GM21576 (cell line): ENCODE measurements at regions not wholly inside any gene's neighbourhood (a gene's known extent, or its start where the extent isn't known, plus 50 kb on each side); places are given as distances from the start of the nearest gene placed in this dataset.
"Not testable (repeated sequence)": the region's sequence is repeated elsewhere in the genome, so short reads cannot be mapped to it uniquely, and the experiment has no call there.

ENCODE experiments used
- ATAC-seq: cut with Tn5 transposase; IDR thresholded peaks from one replicate; pipeline ENCODE4 v1.9.1; 2021; ENCODE audit warnings: mild to moderate bottlenecking, moderate library complexity; ENCODE audit not compliant: unreplicated experiment

- ATAC-seq = no peak
These were observed 210.8 kb upstream of the LINGO1 start for GRCh38 chr15:77843546-77843945.

GRCh38 chr15:77840991-77841775 is 208.5 kb upstream of the LINGO1 start:
- no peak for ATAC-seq

DNA sequence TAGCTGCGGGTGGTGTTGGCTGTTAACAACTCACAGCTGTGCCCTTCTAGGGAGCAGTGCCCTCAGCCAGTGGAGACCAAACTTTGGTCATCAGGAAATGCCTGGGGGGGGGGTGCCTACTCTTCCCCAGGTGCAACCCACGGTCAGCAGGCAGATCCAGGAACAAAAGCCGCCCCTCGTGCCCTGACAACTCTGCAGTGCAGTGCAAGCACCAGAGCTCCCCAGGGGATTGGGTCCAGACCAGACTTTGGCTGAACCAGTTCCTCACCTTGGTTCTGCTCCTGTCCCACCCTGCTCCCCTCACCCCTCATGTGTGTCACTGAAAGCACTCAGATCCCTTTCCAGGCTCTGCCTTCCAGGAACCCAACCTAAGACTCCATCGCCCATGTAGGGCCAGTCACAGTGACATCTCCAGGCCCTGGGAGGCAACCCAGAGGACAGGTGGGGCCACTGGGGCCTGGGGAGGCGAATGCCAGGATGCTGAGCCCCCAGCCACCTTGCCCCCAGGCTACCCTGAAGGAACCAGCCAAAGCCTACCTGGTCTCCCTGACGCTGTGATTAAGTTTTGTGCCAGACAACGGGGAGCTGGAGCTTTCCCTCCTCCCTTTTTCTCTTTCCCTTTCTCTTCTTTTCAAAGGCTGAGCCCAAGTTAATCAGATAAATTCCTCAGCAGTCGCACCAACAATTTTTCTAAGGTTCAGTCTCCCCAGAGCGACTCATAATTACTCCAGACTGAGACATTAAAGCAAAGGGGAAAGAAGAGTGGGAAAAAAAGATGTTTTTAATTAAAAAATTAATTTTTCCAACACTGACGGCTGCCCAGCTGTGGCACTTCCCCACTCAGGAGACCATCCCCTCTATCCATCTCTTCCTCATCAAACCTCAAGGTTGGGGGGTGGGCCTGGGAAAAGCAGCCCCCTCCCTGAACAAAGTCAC is 207.5 kb upstream of the LINGO1 start:
- ATAC-seq = no peak

- ATAC-seq = no peak
These were observed 206.7 kb upstream of the LINGO1 start for GRCh38 chr15:77839456-77839855.

GRCh38 chr15:77838595-77838994 is 205.9 kb upstream of the LINGO1 start:
- no peak for ATAC-seq

DNA sequence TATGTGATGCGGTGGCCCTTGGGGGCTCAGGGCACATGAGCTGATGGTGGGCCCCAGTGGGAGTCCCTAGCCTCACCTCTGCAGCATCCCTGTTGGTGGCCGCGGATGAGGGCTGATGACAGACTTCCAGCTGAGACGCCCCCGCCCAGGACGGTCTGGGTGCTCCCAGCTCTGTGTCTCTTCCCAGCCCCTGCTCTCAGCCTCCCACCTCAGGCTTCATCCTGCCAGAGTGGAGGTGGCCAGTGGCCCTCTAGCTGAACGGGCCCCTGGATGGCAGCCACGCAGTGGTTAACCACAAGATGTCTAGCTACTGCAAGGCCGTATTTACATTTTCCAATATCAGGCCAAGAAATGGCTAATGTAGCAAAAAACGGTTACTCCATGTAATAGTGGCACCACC is 205.3 kb upstream of the LINGO1 start:
- no peak for ATAC-seq

DNA sequence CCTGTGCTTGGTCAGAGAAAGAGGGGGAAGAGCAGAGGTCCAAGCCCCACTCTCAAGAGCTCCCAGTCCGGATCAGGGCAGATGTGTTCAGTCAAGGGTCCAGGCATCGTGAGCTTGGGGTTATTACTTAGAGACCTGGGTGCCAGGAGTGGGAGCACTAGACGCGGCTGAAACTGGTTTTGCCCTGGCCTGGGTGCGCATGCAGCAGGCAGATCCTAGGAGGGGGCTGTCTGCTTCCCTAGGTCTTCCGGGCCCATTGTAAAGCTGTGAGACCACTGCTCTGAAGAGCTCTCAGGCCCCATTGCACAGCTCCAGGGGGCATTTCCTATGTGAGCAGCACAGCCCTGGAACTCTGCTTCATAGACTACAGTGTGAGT is 204.9 kb upstream of the LINGO1 start:
- ATAC-seq = no peak

GRCh38 chr15:77836906-77837648 is 204.4 kb upstream of the LINGO1 start:
- ATAC-seq = no peak

GRCh38 chr15:77836121-77836692 is 203.5 kb upstream of the LINGO1 start:
- no peak for ATAC-seq

DNA sequence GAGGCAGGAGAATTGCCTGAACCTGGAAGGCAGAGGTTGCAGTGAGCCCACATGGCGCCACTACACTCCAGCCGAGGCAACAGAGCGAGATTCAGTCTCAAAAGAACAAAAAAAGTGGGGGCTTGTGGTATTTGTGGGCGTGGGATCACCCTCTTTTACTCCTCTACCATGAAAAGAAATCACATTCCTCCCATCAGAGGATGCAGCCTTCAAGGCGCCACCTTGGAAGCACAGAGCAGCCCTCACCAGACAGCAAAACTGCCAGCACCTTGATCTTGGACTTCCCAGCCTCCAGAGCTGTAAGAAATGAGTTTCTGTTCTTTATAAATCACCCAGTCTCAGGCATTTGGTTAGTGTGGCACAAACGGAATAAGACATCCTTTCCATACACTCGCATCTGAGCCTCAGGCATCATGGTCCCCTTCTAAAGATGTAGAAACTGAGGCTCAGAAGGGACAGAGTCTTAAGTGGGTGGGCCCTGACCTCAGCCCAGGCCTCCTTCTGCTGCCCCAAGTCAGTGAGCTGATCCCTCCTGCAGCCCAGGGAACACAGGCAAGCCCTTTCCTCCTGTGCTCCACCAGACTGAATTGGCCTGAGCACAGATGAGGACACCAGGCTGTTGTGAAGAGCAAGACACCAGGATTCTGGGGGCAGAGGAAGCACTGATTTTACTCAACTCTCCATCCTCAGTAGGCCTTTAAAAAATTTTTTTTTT is 201.7 kb upstream of the LINGO1 start:
- ATAC-seq = no peak

- no peak for ATAC-seq
These were observed 200.2 kb upstream of the LINGO1 start for GRCh38 chr15:77832874-77833273.

DNA sequence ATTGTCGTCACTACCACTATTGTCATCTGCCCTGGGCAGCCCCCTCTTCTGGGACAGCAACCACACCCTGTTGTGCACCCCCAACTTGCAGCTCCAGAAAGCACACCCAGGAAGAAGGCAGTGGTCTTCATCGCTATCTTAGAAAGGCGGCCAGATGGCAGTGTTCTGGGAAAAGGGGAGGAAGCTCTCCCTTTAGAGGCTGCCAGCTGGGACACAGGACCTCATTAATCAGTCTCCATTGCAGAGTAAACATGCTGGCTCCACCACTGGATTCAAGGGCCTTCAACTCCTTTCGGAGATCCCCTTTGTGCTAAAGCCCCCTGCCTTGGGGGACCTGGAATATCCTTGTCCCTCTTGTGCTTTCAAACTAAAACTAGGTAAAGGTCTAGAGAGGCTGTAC is 199.3 kb upstream of the LINGO1 start:
- no peak for ATAC-seq

DNA sequence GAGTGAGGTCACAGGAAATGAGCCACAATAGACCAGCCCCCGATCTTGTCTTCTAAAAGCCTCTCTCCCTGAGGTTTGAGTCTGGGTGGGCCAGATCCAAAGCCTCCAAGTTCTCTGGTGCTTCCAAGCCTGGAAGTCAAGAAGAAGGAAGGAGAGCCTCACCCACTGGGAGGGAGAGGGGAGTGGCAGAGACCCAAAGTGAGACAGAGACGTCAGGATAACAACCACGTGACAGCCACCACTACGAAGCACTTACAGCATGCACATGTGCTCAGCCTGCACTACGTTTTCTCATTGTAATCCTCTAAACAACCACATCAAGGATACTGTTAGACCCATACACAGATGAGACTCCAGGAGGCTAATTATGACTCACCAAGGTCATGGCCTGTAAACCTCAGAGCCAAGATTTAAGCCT is 197.3 kb upstream of the LINGO1 start:
- ATAC-seq = no peak

- not testable (repeated sequence) for ATAC-seq
These were observed 196.6 kb upstream of the LINGO1 start for GRCh38 chr15:77829331-77829730.

GRCh38 chr15:77827860-77828259 is 195.1 kb upstream of the LINGO1 start:
- ATAC-seq = no peak

DNA sequence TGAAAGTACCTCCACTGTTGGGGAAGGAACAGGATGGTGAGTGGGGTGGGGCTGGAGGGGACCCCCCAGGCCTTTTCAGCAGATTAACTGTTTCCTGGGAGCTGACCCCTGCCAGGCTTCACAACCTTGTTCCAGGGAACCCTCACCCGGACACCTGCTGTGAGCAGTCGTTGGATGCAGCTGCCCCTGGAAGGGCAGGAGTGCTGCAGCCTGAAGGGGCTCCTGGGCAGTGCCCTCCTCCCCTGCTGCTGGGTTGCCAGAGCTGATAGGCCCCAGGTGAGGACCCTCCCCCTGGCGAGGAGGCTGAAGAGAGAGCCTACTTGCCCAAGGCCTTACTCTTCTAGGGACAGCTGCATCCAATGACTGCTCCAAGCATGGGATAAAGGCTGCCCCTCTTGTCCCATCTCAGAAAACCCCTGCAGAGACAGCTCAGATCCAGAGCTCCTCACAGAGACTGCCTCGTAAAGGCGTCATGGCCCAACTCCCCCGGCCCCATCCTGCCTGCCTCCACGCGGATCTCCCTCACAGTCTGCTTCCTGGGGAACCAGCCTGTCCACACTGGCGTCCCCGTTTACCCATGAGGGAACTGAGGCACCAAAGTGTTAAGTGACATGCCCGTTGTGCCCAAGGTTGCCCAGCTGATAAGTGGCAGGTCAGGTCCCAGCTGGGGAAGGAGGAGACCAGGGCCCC is 193.4 kb upstream of the LINGO1 start:
- ATAC-seq = no peak

DNA sequence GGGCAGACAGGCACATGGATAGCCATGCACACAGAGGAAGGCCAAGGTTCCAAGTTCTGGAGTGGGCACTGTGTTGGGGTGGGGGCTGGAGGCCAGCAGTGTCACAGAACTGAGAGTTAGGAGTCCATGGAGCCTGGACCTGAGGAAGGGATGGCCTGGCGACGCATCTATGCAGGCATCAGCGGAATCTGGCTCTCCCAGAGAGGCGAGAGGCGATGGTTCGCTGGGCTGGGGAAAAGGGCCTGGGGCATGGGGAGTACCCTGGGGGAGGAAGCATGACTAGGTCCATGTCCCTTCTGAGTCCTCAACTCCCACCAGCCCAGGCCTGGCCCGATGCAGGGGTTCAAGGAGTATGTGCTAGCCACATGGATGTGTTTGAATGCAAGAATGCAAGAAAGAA is 192.8 kb upstream of the LINGO1 start:
- no peak for ATAC-seq

DNA sequence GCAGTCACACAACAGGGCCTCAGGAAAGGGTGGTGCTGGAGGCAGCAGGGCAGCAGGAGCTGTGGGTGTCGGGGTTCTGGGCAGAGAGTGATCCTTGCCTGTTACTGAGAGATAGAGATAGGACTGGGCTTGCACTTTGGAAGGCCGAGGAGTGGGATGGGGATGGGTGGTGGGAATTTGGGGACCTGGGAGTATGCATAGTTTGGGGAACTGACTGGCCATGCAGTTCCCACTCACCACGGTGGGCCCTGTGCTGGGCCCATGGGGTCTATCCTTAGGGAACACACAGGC is 192.5 kb upstream of the LINGO1 start:
- no peak for ATAC-seq

- ATAC-seq = no peak
These were observed 191.9 kb upstream of the LINGO1 start for GRCh38 chr15:77824361-77825251.
